SK-N-MC (cell line): ENCODE measurements at regions not wholly inside any gene's neighbourhood (a gene's known extent, or its start where the extent isn't known, plus 50 kb on each side); places are given as distances from the start of the nearest gene placed in this dataset.

Source experiments
- EZH2 ChIP-seq: fragments of 200-600 bp; sonication (generic); IDR thresholded peaks from one replicate; pipeline ENCODE4 v1.6.1; 2017; ENCODE audit warnings: antibody characterized with exemption
- POLR2AphosphoS5 ChIP-seq: IDR thresholded peaks from 2 replicates; pipeline ENCODE4 v1.6.1; 2012; ENCODE audit warnings: mild to moderate bottlenecking, low read depth, low read length, borderline replicate concordance

DNA sequence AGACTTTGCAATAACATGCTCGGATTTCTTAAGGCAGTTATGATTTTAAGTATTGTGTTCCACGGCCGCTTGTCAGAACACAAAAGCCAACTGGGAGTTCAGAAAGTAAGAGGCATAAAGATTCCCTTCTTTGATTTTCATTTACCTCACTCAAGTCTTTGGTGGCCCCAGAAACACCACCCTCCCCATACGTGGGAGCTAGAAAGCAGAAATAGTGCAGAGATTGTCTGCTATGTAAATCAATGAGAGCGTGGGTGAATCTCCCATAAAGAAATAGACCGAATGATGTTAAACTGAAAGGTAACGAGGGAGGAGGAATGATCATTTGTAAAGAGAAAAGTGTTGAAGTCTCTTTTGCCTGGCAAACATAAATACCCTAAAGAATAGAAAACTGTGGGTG lies 322.1 kb upstream of the ETAA1 start:
- TF ChIP-seq EZH2 = no peak
- no peak for TF ChIP-seq POLR2AphosphoS5
